ENCODE measurements at regions not wholly inside any gene's neighbourhood (a gene's known extent, or its start where the extent isn't known, plus 50 kb on each side); places are given as distances from the start of the nearest gene placed in this dataset.

DNA sequence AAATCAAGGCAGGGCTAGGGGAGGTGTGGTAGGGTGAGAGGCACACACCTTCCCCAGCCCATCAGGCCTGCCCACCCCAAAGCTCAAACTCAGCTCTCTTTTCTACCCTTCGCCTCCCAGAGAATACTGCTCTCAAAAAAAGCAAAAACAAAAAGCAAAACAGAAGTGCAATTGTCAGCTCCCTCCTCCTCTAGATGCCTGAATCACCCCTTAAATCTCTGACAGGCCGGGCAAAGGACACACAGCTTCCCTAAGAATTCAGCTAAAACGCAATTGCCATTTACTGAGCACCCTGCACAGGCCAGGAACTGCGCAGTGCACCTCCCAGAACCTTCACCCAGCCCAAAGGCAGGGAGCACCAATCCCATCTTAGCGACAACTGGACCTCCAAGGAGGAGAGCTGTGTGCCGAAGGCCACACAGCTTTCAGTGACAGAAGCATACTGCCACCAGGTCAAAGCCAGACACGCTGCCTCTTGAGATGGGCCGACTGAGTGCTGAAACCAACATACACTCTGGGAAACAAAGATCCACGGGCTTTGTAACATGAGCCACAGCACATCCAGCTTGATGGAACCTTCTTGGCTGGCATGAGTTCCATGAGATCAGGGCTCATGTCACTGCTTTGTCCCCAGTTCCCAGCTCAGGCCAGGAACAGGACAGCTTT, 53.4 kb upstream of the STXBP1 start:
- TF ChIP-seq RBBP5 (conservative IDR thresholded peaks at IDR 0.05) (no peak), RCOR1 (conservative IDR thresholded peaks at IDR 0.05; ENCODE audit: low read depth, low read length) (no peak), EZH2 (IDR thresholded peaks at IDR 0.05; ENCODE audit: borderline replicate concordance, control insufficient read depth, low read depth, low read length) (no peak), ZZZ3 (IDR thresholded peaks at IDR 0.05; ENCODE audit: control insufficient read depth, insufficient read length, low read depth) (no peak), NR2C2 (IDR thresholded peaks at IDR 0.05; ENCODE audit: borderline replicate concordance, control insufficient read depth, insufficient read length, low read depth) (no peak), POLR2A (IDR thresholded peaks at IDR 0.05; ENCODE audit: low read depth, low read length) (no peak)

Data from GM12878 (cell line).